GM23248 (cell line): ENCODE measurements at regions not wholly inside any gene's neighbourhood (a gene's known extent, or its start where the extent isn't known, plus 50 kb on each side); places are given as distances from the start of the nearest gene placed in this dataset.

Source experiments
- EZH2 ChIP-seq: fragments of 200-600 bp; sonication (generic); IDR thresholded peaks from 2 replicates; pipeline ENCODE4 v1.6.1; 2018; ENCODE audit warnings: antibody characterized with exemption, mild to moderate bottlenecking; ENCODE audit not compliant: insufficient read depth, poor library complexity, severe bottlenecking
- EZH2phosphoT487 ChIP-seq: fragments of 200-600 bp; sonication (generic); IDR thresholded peaks from 2 replicates; pipeline ENCODE4 v1.6.1; 2018; ENCODE audit warnings: antibody characterized with exemption, moderate library complexity, mild to moderate bottlenecking, low read depth; ENCODE audit not compliant: insufficient read depth

- TF ChIP-seq EZH2phosphoT487: no peak
- no peak for TF ChIP-seq EZH2
Observed at GRCh38 chr17:6259899-6260298, 175.0 kb downstream of the AIPL1 start.
